HCT116 (cell line): ENCODE measurements at regions not wholly inside any gene's neighbourhood (a gene's known extent, or its start where the extent isn't known, plus 50 kb on each side); places are given as distances from the start of the nearest gene placed in this dataset.

ENCODE experiments used
- ATAC-seq: fragments of 200-7000 bp; cut with Tn5 transposase; 2 replicates; pipeline ENCODE4 v1.9.1; 2020; ENCODE audit warnings: mild to moderate bottlenecking, moderate library complexity
- BruUV-seq: library from RNA; stranded (reverse); fragments of 400-500 nt; replicated peaks from 2 replicates; lab custom pipeline; 2021; lab: Mats Ljungman, UMichigan
- CTCF ChIA-PET: fragments of 300-600 bp; sonication (Branson Sonifier 250); formaldehyde crosslinking; loops from one replicate; lab custom pipeline; 2021; ENCODE audit warnings: antibody characterized with exemption; lab: Charles Lee
- POLR2A ChIA-PET: fragments of 300-600, 350-600 bp; sonication (Branson Sonifier 250); formaldehyde crosslinking; loops from one replicate; lab custom pipeline; 2021; ENCODE audit warnings: antibody characterized with exemption; lab: Charles Lee
- RAD21 ChIA-PET, 2 experiments: fragments of 300-600 bp; sonication (Branson Sonifier 250); formaldehyde crosslinking; loops; one replicate each; lab custom pipeline; 2023; ENCODE audit warnings: low total read pairs in 2 of 2; ENCODE audit not compliant: uncharacterized antibody in 2 of 2, unreplicated experiment in 2 of 2, low non-redundant PET in 1 of 2; lab: Charles Lee
- DNase-seq: peaks from one replicate; pipeline ENCODE4 v3.0.0-alpha.2; 2010; ENCODE audit warnings: low read depth, low spot score
- H2AFZ ChIP-seq: fragments of 200-600 bp; shearing (Covaris generic), sonication (generic); 2 replicates; pipeline ENCODE4 v1.6.1; 2017; ENCODE audit warnings: low read depth, mixed run types, mixed read lengths, antibody characterized with exemption, low read length; ENCODE audit not compliant: poor library complexity, severe bottlenecking
- H3K27ac ChIP-seq: 2 replicates; pipeline ENCODE4 v1.5.1; 2012; ENCODE audit warnings: low read depth, low read length
- H3K27me3 ChIP-seq: fragments of 200-600 bp; sonication (generic); 2 replicates; pipeline ENCODE4 v1.6.1; 2016; ENCODE audit warnings: mixed run types, low read length, mixed read lengths; ENCODE audit not compliant: insufficient read depth
- H3K36me3 ChIP-seq, 2 experiments: fragments of 200-500 bp in 1 of 2; fragments of 200-600 bp in 1 of 2; sonication (Bioruptor generic) in 1 of 2; sonication (generic) in 1 of 2; 2 replicates each; pipeline versions ENCODE4 v1.5.1 to v1.6.1; 2014 to 2016; ENCODE audit warnings: low read length in 2 of 2, inconsistent platforms in 1 of 2, mixed read lengths in 1 of 2, mixed run types in 1 of 2; ENCODE audit not compliant: insufficient read depth in 2 of 2, control insufficient read depth in 1 of 2
- H3K4me1 ChIP-seq, 2 experiments: fragments of 200-600 bp in 1 of 2; sonication (generic) in 1 of 2; 2 replicates each; pipeline versions ENCODE4 v1.5.1 to v1.6.1; 2012 to 2017; ENCODE audit warnings: low read length in 2 of 2, inconsistent platforms in 1 of 2, mild to moderate bottlenecking in 1 of 2, mixed read lengths in 1 of 2, mixed run types in 1 of 2, moderate library complexity in 1 of 2; ENCODE audit not compliant: insufficient read depth in 2 of 2, control insufficient read depth in 1 of 2
- H3K4me2 ChIP-seq: fragments of 200-600 bp; sonication (generic); 2 replicates; pipeline ENCODE4 v1.6.1; 2017; ENCODE audit warnings: mixed run types, low read length, mixed read lengths
- H3K4me3 ChIP-seq, 2 experiments: fragments of 200-600 bp in 1 of 2; sonication (generic) in 1 of 2; replicated peaks in 1 of 2; 2 replicates each; pipeline ENCODE4 v1.5.1; 2011 to 2016; ENCODE audit warnings: low read length in 2 of 2, control low read depth in 1 of 2, low read depth in 1 of 2, mild to moderate bottlenecking in 1 of 2, mixed read lengths in 1 of 2, mixed run types in 1 of 2
- H3K79me2 ChIP-seq: fragments of 200-600 bp; sonication (generic); 2 replicates; pipeline ENCODE4 v1.6.1; 2017; ENCODE audit warnings: mild to moderate bottlenecking, mixed run types, low read length, moderate library complexity, mixed read lengths; ENCODE audit not compliant: insufficient read depth
- H3K9ac ChIP-seq: fragments of 200-600 bp; sonication (generic); 2 replicates; pipeline ENCODE4 v1.6.1; 2016; ENCODE audit warnings: low read length, mixed read lengths
- H3K9me2 ChIP-seq: fragments of 200-600 bp; sonication (generic), shearing (Covaris generic); 2 replicates; pipeline ENCODE4 v1.6.1; 2017; ENCODE audit warnings: mixed run types, mild to moderate bottlenecking, moderate library complexity; ENCODE audit not compliant: insufficient read depth
- H3K9me3 ChIP-seq, 2 experiments: fragments of 200-500 bp in 1 of 2; fragments of 200-600 bp in 1 of 2; sonication (Bioruptor generic) in 1 of 2; sonication (generic) in 1 of 2; 2 replicates each; pipeline ENCODE4 v1.6.1; 2014 to 2017; ENCODE audit warnings: low read length in 2 of 2, mixed read lengths in 2 of 2, inconsistent platforms in 1 of 2, low read depth in 1 of 2, mild to moderate bottlenecking in 1 of 2, mixed run types in 1 of 2, moderate library complexity in 1 of 2; ENCODE audit not compliant: control insufficient read depth in 1 of 2, insufficient read depth in 1 of 2
- H4K20me1 ChIP-seq: fragments of 200-600 bp; sonication (generic), shearing (Covaris generic); 2 replicates; pipeline ENCODE4 v1.6.1; 2017; ENCODE audit warnings: mixed run types, mild to moderate bottlenecking, moderate library complexity; ENCODE audit not compliant: insufficient read depth
- CBX3 ChIP-seq: IDR thresholded peaks from 2 replicates; pipeline ENCODE4 v1.6.1; 2012; ENCODE audit warnings: low read depth
- CEBPB ChIP-seq: IDR thresholded peaks from 2 replicates; pipeline ENCODE4 v1.6.1; 2012; ENCODE audit warnings: low read depth
- ELF1 ChIP-seq: IDR thresholded peaks from 2 replicates; pipeline ENCODE4 v1.6.1; 2012; ENCODE audit warnings: low read depth, borderline replicate concordance
- EZH2 ChIP-seq: fragments of 200-600 bp; sonication (generic); IDR thresholded peaks from 2 replicates; pipeline ENCODE4 v1.6.1; 2017; ENCODE audit warnings: antibody characterized with exemption, mixed run types
- EZH2phosphoT487 ChIP-seq: fragments of 200-600 bp; IDR thresholded peaks from 2 replicates; pipeline ENCODE4 v1.6.1; 2018; ENCODE audit warnings: antibody characterized with exemption, borderline replicate concordance
- FOSL1 ChIP-seq: IDR thresholded peaks from 2 replicates; pipeline ENCODE4 v1.6.1; 2012; ENCODE audit warnings: low read depth
- JUND ChIP-seq: IDR thresholded peaks from 2 replicates; pipeline ENCODE4 v1.6.1; 2012
- POLR2A ChIP-seq: IDR thresholded peaks from 2 replicates; pipeline ENCODE4 v1.7.0; 2011; ENCODE audit warnings: borderline replicate concordance; ENCODE audit not compliant: insufficient read depth, insufficient read length; ENCODE audit errors: extremely low read depth
- POLR2AphosphoS5 ChIP-seq: IDR thresholded peaks from 2 replicates; pipeline ENCODE4 v1.6.1; 2011; ENCODE audit warnings: mild to moderate bottlenecking, low read depth, low read length, moderate library complexity
- RAD21 ChIP-seq: IDR thresholded peaks from 2 replicates; pipeline ENCODE4 v1.6.1; 2012; ENCODE audit warnings: low read depth, mild to moderate bottlenecking
- SIN3A ChIP-seq: IDR thresholded peaks from 2 replicates; pipeline ENCODE4 v1.6.1; 2012; ENCODE audit warnings: low read depth
- SP1 ChIP-seq: IDR thresholded peaks from 2 replicates; pipeline ENCODE4 v1.6.1; 2012; ENCODE audit warnings: low read depth
- SRF ChIP-seq: IDR thresholded peaks from 2 replicates; pipeline ENCODE4 v1.6.1; 2012; ENCODE audit warnings: low read depth
- YY1 ChIP-seq: IDR thresholded peaks from 2 replicates; pipeline ENCODE4 v1.6.1; 2011; ENCODE audit warnings: low read length, low read depth, moderate library complexity, mild to moderate bottlenecking; ENCODE audit not compliant: insufficient replicate concordance; ENCODE audit errors: extremely low read depth
- ZFX ChIP-seq: fragments of 450-650 bp; IDR thresholded peaks from 2 replicates; pipeline ENCODE4 v1.6.1; 2017
- ZNF274 ChIP-seq: fragments of 200-500 bp; sonication (Bioruptor generic); IDR thresholded peaks from 2 replicates; pipeline ENCODE4 v1.6.1; 2014; ENCODE audit warnings: mild to moderate bottlenecking, low read depth, low read length, inconsistent platforms
- intact Hi-C: fragments of 100-400 bp; cut with micrococcal nuclease; formaldehyde crosslinking; loops from 2 replicates; pipeline ENCODE4 v1.10.0; 2022
- TF ChIP-seq, protein P1 (sequence below): IDR thresholded peaks from 2 replicates; pipeline ENCODE4 v1.6.1; 2012
- TF ChIP-seq, protein P2 (sequence below): IDR thresholded peaks from 2 replicates; pipeline ENCODE4 v1.6.1; 2012

DNA sequence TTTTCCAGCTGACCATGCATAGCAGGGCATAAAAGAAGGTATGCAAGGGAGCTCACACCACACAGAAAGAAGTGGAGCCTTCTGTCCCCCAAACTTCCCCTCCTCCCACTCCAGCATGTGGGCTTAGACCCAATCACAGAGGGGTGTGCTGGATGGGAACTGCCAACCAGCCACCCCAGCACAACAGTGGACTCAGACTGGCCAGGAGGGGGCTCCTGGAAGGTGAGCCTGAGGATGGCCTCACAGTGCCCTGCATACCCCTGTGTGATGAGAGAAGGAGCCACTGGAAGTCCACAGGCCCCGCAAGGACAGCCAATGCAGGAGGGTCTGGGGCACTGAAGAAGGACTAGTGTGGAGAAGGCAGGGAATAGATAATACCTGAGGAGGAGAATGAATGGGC, 106.9 kb upstream of the SERP2 start:
- CTCF ChIA-PET: no interaction called here
- TF ChIP-seq FOSL1 (no peak), ZFX (no peak), YY1 (no peak), SIN3A (no peak), JUND (no peak), EZH2phosphoT487 (no peak), ZNF274 (no peak), SP1 (no peak), RAD21 (no peak), POLR2A (no peak), ELF1 (no peak), SRF (no peak), EZH2 (no peak), POLR2AphosphoS5 (no peak), CEBPB (no peak), CBX3 (no peak)
- TF ChIP-seq, protein P1, sequence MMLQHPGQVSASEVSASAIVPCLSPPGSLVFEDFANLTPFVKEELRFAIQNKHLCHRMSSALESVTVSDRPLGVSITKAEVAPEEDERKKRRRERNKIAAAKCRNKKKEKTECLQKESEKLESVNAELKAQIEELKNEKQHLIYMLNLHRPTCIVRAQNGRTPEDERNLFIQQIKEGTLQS: no peak
- TF ChIP-seq, protein P2, sequence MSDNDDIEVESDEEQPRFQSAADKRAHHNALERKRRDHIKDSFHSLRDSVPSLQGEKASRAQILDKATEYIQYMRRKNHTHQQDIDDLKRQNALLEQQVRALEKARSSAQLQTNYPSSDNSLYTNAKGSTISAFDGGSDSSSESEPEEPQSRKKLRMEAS: no peak
- TF ChIP-seq, all 23 proteins: peak for 0
- ATAC-seq (no peak), DNase-seq (no peak)
- Histone ChIP-seq H3K79me2 (no peaks in the 10 kb centered on the region), H3K4me3 (no peak overlapping the region), H3K27ac (no peak overlapping the region), H3K27me3 (no peaks in the 10 kb centered on the region), H2AFZ (no peak overlapping the region), H3K4me1 (peaks cover 0 to 14% of the 10 kb centered on the region in 2 experiments; a peak in 1 of 4 replicates), H3K9me3 (no peaks in the 10 kb centered on the region), H4K20me1 (no peaks in the 10 kb centered on the region), H3K4me2 (no peak overlapping the region), H3K9me2 (no peaks in the 10 kb centered on the region), H3K9ac (no peak overlapping the region), H3K36me3 (no peaks in the 10 kb centered on the region)
- ChIA-PET POLR2A (interaction anchor here (0.6 to 1.0 kb wide), 2 partner anchors 170 kb away, joined by 3 to 4 read pairs; no protein-coding TSS in a partner anchor), RAD21 (no interaction called here)
- BruUV-seq: no TSS peak
- intact Hi-C loops: no loop called here
